GM21576 (cell line): ENCODE measurements at regions not wholly inside any gene's neighbourhood (a gene's known extent, or its start where the extent isn't known, plus 50 kb on each side); places are given as distances from the start of the nearest gene placed in this dataset.

Source experiments
- ATAC-seq: cut with Tn5 transposase; IDR thresholded peaks from one replicate; pipeline ENCODE4 v1.9.1; 2021; ENCODE audit warnings: mild to moderate bottlenecking, moderate library complexity; ENCODE audit not compliant: unreplicated experiment

DNA sequence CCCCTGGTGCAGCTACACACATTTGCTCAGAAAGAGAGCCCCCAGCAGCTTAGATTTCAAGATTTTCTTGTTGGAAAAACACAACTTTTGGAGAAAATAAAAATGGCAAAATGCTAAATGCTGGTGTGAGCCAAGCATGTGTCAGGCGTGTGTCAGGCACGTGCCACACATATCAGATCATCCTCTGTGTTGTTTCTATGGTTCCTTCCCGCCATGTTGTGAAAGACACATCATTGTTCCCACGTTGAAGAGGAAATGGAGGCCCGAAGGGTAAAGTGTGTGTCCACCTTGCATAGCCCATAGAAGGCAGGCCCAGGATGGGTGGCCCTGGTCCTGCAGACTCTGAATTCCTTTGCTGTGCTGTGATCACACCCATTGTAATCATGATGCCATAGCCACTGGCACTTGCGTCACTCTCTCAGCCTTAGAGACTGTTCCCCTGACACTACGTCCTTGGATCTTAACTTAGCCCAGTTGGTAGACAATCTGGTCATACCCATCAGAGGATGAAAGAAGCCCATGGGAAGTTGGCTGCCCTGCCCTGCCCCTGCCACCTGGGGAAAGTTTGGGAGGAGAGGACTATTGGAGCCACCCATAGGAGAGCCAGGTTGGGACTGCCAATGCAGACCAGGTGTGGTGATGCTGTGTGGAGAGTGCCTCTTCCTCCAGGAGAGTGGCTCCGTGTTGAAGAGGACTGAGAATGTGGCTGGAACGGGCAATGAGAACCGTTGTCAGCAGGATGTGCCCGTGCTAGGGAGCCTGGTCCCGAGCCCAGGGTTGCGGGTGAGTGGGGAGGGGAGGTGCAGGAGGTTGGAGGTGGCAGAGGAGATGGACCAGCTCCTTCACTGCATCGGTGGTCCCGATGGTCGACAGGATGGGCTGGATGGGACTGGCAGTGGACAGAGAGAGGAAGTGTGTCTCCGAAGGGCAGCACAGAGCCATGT, 65.6 kb upstream of the IGFBP3 start:
- ATAC-seq, result no peak

DNA sequence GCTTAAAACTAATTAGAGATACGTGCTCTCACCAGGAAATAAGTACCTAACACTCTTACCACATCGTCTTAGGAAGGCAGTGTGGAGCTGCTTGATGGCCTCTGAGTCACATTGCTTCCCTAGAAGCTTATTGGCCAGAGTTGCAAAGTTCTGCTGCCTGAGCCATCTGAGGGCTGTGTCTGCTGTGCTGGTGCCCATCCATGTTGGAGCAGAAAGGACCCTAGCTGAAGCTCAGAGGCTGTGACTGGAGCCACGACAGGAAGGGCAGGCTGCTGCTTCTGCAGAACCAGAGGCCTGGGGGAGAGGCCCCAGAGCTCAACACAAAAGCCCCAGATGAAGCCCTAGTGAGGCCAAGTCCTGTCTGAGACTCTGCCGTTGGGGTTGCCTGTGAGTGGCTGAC, 64.8 kb upstream of the IGFBP3 start:
- no peak for ATAC-seq

DNA sequence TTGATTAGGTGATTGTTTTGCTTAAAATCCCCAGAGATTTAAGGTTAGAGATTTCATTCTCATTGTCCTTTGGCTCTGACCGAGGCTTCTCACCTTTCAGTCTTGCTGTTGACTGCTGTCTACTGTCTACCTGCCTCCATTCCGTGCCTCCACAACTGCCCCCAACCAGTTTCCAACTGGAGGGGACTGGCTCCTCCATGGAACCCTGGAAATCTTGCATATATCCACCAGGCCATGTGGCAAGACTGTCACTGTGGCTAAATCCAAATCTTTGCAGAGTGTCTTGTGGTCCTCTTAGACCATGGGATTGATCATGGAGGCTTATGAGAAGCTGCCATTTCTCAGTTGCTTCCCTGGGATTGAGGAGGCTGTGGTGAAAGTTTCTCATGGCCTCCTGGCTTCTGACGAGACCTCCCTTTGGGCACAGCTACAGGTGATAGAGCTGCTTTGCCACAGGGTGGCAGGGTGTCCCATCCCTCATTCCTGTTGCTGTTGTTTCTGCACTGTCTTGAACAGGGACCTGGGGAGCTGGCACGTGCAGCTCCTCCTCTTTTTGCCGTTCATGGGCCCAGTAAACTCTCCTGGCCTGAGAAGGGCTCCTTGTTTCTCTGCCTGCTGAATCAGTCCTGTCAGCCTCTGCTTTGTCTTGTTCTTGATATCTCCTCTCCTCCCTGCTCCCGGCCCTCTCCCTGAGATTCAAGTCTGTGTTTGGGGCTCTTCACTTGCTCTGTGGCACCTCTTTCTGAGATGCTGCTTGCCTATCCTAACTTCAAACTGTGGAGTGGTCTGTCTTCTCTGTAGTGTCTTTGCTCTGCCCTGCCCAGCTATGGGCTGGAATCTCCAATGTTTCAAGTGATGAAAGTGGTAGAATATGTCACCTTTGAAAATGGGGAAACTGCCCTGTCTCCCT, 63.6 kb upstream of the IGFBP3 start:
- ATAC-seq, result no peak

DNA sequence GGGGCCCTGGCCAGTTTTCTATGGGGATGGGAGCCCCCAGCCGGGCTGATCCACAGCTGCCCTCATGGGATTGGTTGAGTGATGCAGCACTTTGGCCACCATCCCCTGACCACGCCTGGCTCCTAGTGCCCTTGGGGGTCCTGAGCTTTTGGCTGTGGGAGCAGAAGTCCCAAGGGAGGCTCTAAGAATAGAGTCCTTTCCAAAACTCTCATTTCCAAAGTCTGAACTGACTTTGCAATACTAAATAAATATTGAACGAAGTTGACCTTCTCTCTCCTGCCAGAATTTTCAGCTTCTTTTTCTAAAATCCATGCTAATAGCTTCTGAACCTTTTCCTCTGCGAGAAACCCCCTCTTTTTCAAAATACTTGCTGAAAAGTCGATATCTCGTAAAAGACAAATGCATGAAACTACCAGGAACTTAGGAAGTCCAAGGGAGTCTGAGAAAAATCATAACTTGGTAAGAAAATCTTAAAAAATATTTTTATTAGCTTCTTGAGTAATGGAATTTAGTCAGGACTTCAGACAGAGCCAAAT, 62.7 kb upstream of the IGFBP3 start:
- ATAC-seq, result no peak

DNA sequence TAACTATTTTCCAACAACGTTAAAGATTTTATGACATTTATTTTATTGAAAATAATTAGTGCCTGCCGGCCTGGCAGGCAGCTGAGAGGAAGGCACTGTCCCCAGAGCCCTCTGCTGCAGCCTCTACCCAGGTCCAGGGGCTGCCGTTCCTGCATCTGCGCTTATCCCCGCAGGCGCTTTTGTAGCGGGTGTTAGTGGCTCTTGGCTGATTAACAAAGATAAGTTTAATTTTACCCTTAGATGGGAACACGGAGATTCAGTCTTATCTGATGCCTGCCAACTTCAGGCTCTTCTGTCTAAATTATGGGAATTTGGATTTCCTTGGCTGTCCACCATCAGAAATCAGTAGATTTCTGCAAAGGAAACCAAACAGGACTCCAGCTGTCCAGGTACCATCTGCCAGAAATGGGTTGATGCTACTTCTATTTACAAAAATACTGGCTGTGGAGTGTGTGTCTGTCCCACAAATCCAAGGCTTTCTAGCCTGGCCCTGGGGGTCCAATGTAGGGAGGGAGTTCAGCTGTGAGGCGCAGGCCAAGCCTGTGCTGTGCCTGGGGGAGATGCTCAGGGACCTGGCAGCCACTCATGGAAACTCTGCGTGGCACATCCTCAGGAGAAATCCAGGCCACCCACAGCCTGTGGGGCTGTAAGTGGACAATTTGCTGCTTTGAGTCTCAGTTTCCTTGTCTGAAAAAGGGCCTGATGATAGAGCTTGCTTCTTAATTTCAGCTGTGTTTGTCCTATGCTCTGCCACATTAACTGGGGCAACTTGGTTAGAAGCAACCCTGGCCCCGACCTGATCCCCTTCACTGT, 62.0 kb upstream of the IGFBP3 start:
- no peak for ATAC-seq

DNA sequence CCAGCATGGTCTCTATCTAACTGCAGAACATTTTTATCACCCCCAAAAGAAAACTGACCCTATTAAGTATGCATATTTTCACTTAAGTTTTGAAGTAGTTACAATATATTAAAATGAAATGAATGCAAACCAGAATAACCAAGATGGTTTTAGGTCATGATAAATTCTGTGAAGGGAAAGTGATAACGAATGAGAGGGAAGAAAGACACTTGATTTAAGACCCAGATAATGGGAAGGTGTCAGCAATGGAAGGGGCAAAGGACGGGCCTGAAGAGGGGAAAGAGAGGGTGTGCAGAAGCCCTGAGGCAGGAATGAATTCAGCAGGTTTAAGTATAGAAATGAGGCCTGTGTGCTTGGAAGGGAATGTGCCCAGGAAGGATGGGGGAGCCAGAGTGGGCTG, 61.1 kb upstream of the IGFBP3 start:
- no peak for ATAC-seq

DNA sequence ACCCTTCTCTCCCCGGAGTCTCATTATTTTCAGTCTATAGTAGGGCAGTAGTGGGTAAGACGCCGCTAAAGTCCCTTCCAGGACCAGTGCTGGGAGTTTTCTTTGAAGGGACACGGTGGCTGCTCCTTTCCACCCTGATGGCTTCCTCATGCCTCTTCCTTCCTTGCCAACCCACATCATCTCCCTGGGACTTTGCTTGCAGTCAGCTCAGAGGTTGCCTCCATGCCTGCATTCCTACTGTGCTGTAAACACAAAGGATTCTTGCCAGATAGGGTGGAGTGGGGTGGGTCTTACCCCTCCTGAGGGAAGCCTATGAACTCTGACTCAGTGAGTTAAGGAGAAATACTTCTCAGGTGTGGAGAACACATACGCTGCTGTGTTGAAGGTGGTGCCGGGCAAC, 59.9 kb upstream of the IGFBP3 start:
- ATAC-seq, result no peak

DNA sequence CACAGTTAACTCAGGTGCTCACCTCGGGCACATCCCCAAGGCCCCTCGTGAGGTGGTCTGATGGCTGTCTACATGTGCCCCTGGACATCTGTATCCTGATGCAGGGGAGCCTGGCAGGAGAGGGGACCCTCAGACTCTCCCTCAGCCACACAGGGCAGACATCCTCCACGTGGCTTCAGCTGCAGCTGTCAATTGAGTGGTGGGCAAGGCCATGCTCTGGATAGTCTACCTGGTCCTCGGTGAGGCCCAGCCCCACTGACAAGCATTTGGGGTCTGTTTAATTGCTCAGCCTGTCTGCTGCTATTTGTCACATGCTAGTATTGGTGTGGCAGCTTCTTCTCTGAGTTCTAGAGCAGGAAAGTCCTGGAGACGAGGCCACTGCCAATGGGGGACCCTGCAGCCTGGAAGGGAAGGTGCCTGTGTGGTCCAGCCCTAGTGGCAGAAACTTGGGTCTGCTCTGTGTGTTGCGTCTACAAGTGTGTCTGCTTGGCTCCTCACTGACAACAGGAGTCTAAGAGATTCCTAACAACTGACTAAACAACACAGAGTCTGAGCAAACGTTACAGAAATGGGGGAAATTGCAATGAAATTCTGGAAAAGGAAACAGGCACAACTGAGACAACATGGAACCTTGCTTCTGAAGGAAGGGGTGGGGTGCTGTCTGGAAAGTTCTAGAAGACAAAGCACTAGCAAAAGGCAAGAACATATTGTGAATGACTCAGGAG, 59.3 kb upstream of the IGFBP3 start:
- no peak for ATAC-seq

DNA sequence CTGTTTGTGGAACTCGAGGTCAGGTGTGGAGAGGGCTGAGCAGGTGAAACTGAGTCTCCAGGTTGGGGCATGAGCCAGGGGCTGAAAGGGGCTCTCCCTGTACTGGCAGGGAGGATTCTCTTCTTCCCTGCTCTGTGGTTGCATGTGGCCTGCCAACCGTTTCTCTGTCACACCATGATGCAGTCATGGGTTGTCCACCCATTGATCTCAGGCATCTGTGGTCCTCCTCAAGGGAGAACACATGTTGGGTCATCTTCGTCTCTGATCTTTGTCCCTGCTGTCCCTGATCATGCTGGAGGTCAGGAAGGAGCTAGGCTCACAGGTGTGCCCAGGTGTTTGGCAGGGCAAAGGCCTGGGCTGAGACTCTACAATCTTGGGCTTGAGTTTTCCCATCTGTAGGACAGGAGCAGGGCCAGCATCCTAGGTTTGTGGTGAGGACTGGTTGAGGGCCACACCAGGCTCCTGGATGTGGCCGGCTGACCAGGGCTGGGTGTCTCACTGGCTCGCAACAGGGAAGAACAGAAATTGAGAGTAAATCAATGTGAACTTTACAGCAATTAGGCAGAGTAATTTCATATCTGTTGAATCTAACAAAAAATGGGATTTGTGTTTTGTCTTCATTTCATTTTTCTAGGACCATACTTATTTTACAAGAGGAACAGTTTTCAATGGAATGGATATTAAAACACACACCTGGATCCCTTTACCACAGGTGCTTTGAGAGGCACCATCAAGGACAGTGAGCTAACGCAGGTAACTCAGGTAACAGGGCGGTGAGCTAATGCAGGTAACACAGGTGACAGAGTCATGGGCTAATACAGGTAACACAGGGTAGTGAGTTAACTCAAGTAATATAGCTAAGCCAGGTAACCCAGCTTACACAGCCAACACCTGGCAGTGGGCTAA, 58.5 kb upstream of the IGFBP3 start:
- no peak for ATAC-seq

DNA sequence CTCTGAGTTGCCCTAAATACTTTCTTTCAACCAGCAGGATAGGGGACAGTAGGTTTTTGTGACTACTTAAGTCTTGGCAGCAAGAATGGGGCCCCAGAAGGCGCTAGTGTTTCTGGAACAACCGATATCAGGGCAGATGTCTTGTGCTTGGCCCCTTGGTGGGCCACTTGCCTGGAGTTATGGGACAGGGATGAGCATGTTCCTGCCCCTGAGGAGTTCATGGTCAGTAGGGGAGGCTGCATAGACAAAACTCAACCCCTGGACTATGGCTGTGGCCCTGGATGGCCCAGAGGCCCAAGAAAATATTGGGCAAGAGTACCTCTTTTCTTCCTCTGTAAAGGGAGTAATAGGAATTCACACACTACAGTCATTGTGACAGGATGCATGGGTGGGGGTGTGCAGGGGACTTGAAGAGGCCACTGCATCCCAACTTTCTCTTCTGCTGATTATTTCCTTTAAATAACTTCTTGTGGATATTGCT, 57.7 kb upstream of the IGFBP3 start:
- ATAC-seq, result no peak

DNA sequence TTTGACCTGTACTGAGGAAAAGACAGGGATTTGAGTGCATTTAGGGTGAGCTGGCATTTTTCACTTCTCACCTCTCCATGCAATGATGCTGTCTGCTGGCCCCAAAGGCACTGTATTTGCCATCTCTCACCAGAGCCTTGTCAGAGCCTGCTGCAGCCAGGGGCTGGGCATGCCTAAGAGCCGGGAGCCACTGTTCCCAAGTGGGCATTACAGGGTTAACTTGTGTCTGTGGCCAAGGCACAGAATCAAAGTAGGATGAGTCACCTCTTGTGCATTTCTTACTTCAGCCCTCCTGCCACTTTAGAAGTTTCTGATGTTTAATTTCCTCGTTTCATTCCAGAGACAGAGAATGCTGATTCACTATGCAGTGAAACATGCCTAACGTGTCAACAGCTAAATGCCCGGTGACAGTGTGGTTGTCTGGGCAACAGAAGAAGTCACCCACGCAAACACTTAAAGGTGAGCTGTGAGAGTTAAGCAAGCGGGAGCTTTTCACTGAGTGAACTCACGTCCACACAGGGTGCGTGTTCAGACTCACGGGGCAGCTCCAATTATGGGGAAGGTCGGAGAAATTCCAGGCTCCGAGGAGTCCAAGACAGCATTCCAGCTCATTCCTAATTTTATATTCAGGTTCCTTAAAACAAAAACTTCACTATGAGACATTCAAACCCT, 57.1 kb upstream of the IGFBP3 start:
- ATAC-seq, result no peak

DNA sequence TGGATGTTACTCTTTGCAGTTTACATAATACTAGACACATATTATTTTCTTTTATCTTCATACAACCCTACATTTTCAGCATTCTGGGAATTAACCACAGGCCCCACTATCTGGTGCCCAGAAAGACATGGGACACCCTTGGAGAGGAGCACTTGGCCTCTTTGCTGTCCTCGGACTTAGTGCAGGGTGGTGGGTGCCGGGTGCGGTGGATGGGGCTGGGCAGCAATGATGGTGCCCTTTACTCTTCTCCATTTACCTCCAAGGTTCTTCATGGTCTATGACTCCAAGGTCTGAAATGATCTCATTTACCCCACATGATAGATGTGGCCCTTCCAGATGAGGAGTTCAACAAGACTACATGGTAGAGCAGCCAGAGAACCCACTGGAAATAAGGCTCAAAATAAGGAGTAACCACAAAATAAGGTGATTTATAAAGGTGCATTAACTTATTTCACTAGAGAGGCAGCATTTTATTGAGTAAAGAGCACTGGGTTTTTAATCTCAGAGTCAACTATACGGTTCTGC, 56.2 kb upstream of the IGFBP3 start:
- ATAC-seq, result no peak

DNA sequence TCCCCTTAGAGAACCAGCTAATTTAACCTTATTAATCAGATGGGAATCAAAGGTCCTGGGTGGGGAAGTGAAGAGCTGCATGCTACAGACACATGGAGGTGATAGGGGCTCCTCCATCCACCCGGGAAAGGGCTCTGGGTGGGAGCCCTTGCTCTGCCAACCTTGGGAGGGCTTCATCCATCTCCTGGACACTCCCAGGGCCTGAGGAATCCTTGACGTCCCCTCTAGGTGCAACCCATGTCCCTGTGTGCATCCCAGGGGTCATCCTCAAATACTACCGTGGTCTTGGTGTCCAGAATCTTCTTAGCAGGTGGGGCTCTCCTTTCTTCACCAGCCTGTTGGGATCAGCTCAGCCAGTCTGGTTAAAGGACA, 55.4 kb upstream of the IGFBP3 start:
- ATAC-seq, result no peak

DNA sequence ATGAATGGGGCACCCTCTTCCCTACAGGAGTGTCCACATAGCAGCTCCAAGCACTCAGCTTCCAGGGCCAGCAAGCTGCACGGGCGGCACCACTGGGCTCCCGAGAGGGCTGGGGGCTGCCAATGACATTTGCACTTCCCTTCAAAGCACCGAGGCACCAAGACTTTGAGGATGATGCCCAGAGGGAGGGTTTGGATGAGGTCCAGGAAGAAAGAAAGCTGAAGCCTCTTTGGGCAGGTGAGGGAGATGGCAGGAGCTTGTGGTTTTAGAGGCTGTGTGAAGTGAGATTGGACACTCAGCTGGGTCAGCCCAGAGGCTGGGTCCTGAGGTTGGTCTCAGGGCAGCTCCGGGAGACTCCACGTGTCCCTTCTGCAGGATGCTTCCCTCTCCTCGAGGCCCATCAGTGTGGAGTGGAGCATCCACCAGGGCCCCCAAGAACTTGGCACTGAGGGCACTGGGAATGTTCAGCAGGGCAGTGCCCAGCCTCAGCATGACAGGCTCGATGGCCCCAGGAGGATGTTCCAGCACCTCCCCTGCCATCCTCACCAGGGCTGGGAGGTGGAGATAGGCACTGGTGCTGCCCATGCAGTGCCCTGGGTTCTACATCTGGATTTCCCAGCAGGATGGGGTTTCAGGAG, 54.9 kb upstream of the IGFBP3 start:
- no peak for ATAC-seq

DNA sequence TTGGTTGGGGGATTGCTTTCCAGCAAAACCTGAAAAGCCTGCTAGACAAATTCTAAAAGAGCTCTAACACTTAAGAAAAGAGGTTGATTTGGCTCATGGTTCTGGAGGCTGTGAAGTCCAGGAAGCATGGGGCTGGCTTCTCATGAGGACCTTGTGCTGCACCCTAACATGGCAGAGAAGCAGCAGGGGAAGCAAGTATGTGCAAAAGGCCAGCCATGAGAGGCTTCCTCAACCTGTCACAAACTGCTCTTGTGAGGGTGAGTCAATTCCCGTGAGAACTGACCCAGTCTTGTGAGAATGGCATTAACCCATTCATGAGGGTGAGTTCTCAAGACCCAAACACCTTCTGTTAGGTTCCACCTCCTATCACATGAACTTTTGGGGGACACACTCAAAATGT, 54.3 kb upstream of the IGFBP3 start:
- no peak for ATAC-seq

DNA sequence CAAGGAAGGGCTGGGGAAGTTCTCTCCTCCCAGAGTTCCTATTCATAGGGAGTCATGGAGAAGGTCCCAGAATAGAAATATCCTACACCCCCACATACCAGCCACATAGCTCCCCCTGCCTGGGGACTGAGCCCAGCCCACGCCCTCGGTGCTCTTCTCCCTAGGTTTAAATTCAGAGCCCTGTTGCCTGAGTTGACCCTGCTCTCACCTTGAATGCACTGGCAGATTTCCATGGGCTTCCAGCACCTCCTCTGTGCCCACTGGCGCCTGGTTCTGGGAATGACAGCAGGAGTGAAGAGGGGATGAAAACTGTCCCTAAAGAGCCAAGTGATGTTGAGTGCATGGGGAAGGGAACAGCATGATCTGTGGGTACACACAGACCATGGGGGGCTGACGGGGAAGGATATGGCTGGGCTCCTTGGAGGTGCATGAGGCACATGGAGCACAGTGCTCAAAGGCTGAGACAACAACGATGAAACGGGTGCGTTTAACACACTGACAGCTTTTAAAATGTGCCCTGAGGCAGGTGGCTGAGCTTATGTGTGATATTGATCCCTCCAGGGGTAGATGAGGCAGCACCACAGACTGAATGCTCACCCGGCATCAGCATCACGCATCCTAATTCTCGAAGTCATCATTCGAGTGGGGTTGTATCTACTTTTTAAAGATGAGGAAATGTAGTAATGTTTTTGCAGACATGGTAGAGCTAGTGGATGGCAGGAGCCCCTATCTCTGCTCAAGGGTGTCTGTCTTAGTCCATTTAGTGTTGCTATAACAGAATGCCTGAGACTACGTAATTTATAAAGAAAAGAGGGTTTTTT, 53.7 kb upstream of the IGFBP3 start:
- no peak for ATAC-seq
